GM23338 (cell line): ENCODE measurements at regions not wholly inside any gene's neighbourhood (a gene's known extent, or its start where the extent isn't known, plus 50 kb on each side); places are given as distances from the start of the nearest gene placed in this dataset.
"Not testable (repeated sequence)": the region's sequence is repeated elsewhere in the genome, so short reads cannot be mapped to it uniquely, and the experiment has no call there.

Experiments
- ATAC-seq: fragments of 200-7000 bp; cut with Tn5 transposase; 3 replicates; pipeline ENCODE4 v1.9.1; 2020
- DNase-seq: peaks from one replicate; pipeline ENCODE4 v3.0.0-alpha.2; 2015; ENCODE audit warnings: low spot score
- H2AFZ ChIP-seq: fragments of 200-600 bp; sonication (generic); 2 replicates; pipeline ENCODE4 v1.8.0; 2016; ENCODE audit warnings: antibody characterized with exemption, mild to moderate bottlenecking, moderate library complexity
- H3F3A ChIP-seq: fragments of 200-600 bp; sonication (generic); replicated peaks from 2 replicates; pipeline ENCODE4 v1.8.0; 2017; ENCODE audit warnings: antibody characterized with exemption, mixed run types, low read depth
- H3K27ac ChIP-seq: fragments of 200-600 bp; sonication (generic); 2 replicates; pipeline ENCODE4 v1.6.1; 2016; ENCODE audit warnings: low read depth
- H3K27me3 ChIP-seq: fragments of 200-600 bp; sonication (generic); 2 replicates; pipeline ENCODE4 v1.8.0; 2016; ENCODE audit warnings: mild to moderate bottlenecking, mixed run types, moderate library complexity; ENCODE audit not compliant: insufficient read depth
- H3K36me3 ChIP-seq: fragments of 200-600 bp; sonication (generic); 2 replicates; pipeline ENCODE4 v1.8.0; 2016; ENCODE audit warnings: mild to moderate bottlenecking; ENCODE audit not compliant: insufficient read depth
- H3K4me1 ChIP-seq: fragments of 200-600 bp; sonication (generic); 2 replicates; pipeline ENCODE4 v1.8.0; 2016; ENCODE audit warnings: mild to moderate bottlenecking, moderate library complexity; ENCODE audit not compliant: insufficient read depth
- H3K4me2 ChIP-seq: fragments of 200-600 bp; sonication (generic); 2 replicates; pipeline ENCODE4 v1.7.1; 2017; ENCODE audit warnings: mixed run types
- H3K4me3 ChIP-seq: fragments of 200-600 bp; sonication (generic); 2 replicates; pipeline ENCODE4 v1.6.1; 2016; ENCODE audit warnings: mixed run types
- H3K79me2 ChIP-seq: fragments of 200-600 bp; sonication (generic); replicated peaks from 2 replicates; pipeline ENCODE4 v1.8.0; 2017; ENCODE audit warnings: mild to moderate bottlenecking; ENCODE audit not compliant: insufficient read depth
- H3K9me2 ChIP-seq: fragments of 200-600 bp; sonication (generic); 2 replicates; pipeline ENCODE4 v1.8.0; 2017; ENCODE audit not compliant: insufficient read depth
- H4K20me1 ChIP-seq: fragments of 200-600 bp; sonication (generic); replicated peaks from 2 replicates; pipeline ENCODE4 v1.8.0; 2017; ENCODE audit warnings: mild to moderate bottlenecking; ENCODE audit not compliant: insufficient read depth
- H3K27ac Mint-ChIP-seq: 2 replicates; pipeline ENCODE4 v1.8.0; 2020; ENCODE audit warnings: inconsistent platforms, mild to moderate bottlenecking, moderate library complexity, mixed read lengths
- H3K27me3 Mint-ChIP-seq: 3 replicates; pipeline ENCODE4 v1.8.0; 2022; ENCODE audit warnings: low read depth, mild to moderate bottlenecking, moderate library complexity, mixed read lengths, inconsistent platforms; ENCODE audit not compliant: insufficient read depth, poor library complexity
- H3K36me3 Mint-ChIP-seq: 3 replicates; pipeline ENCODE4 v1.8.0; 2021; ENCODE audit warnings: low read depth, mild to moderate bottlenecking, inconsistent platforms, moderate library complexity, mixed read lengths
- H3K4me1 Mint-ChIP-seq: 3 replicates; pipeline ENCODE4 v1.8.0; 2020; ENCODE audit warnings: mild to moderate bottlenecking, inconsistent platforms, mixed read lengths
- H3K4me3 Mint-ChIP-seq: 3 replicates; pipeline ENCODE4 v1.8.0; 2021; ENCODE audit warnings: moderate library complexity, mild to moderate bottlenecking, inconsistent platforms, mixed read lengths
- H3K9me3 Mint-ChIP-seq: 3 replicates; pipeline ENCODE4 v1.8.0; 2020; ENCODE audit warnings: moderate library complexity, mild to moderate bottlenecking, inconsistent platforms, mixed read lengths
- EZH2 ChIP-seq: fragments of 200-600 bp; sonication (generic); IDR thresholded peaks from one replicate; pipeline ENCODE4 v1.8.0; 2017; ENCODE audit warnings: antibody characterized with exemption, mild to moderate bottlenecking, low read depth; ENCODE audit not compliant: unreplicated experiment
- EZH2phosphoT487 ChIP-seq: fragments of 200-600 bp; sonication (generic); IDR thresholded peaks from one replicate; pipeline ENCODE4 v1.8.1; 2018; ENCODE audit warnings: antibody characterized with exemption; ENCODE audit not compliant: unreplicated experiment
- POLR2AphosphoS5 ChIP-seq: IDR thresholded peaks from 2 replicates; pipeline ENCODE4 v1.6.1; 2016; ENCODE audit warnings: antibody characterized with exemption, low read depth
- STAT1 ChIP-seq: IDR thresholded peaks from one replicate; pipeline ENCODE4 v1.6.1; 2016; ENCODE audit warnings: antibody characterized with exemption; ENCODE audit not compliant: unreplicated experiment
- ZNF114 ChIP-seq: fragments of 250-450 bp; sonication (Bioruptor Pico); IDR thresholded peaks from 2 replicates; pipeline ENCODE4 v1.5.0; 2020; ENCODE audit warnings: mild to moderate bottlenecking, moderate library complexity
- ZNF331 ChIP-seq: fragments of 250-450 bp; sonication (Bioruptor Pico); IDR thresholded peaks from 2 replicates; pipeline ENCODE4 v1.5.0; 2020; ENCODE audit warnings: low read depth, mild to moderate bottlenecking, moderate library complexity
- TF ChIP-seq, protein P1 (sequence below): IDR thresholded peaks from 2 replicates; pipeline ENCODE4 v1.6.1; 2016; ENCODE audit warnings: antibody characterized with exemption
- TF ChIP-seq, protein P2 (sequence below): fragments of 250-450 bp; sonication (Bioruptor Pico); IDR thresholded peaks from 2 replicates; pipeline ENCODE4 v1.5.0; 2020; ENCODE audit warnings: mild to moderate bottlenecking, moderate library complexity

DNA sequence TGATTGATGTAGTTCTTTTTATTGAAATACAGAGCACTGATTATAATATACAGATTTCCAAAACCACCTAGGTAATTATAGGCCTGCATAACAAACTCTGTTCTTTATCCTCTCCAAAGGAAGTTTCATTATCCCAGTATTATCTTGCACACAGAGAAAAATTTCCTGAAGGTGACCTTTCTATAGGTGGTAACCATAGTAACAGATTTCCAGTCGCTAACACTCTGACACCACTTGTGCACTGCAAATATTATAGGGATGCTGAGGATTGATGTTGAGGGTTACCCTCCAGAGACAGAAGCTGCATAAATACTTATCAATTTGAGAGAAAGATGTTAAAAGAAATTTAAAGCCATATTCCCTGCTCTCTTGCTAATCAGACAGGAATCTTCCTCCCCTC lies 274.5 kb upstream of the NRSN1 start:
- Histone ChIP-seq H3K4me3 (no peak overlapping the region), H3K79me2 (no peaks in the 10 kb centered on the region), H3K4me1 (no peaks in the 10 kb centered on the region), H3K36me3 (no peaks in the 10 kb centered on the region), H4K20me1 (no peaks in the 10 kb centered on the region), H3K27ac (no peak overlapping the region), H3K27me3 (no peaks in the 10 kb centered on the region), H3F3A (no peaks in the 10 kb centered on the region), H3K9me2 (no peaks in the 10 kb centered on the region), H3K4me2 (no peak overlapping the region), H2AFZ (no peak overlapping the region)
- Mint-ChIP-seq H3K4me1 (no peaks in the 10 kb centered on the region), H3K36me3 (peaks cover 2% of the 10 kb centered on the region; the same call in 2 of the 3 replicates), H3K4me3 (no peak overlapping the region), H3K27me3 (no peaks in the 10 kb centered on the region), H3K27ac (no peak overlapping the region), H3K9me3 (peaks cover 13% of the 10 kb centered on the region)
- ATAC-seq (no peak), DNase-seq (no peak)
- no peak for TF ChIP-seq POLR2AphosphoS5
- no peak for TF ChIP-seq STAT1
- TF ChIP-seq, protein P1, sequence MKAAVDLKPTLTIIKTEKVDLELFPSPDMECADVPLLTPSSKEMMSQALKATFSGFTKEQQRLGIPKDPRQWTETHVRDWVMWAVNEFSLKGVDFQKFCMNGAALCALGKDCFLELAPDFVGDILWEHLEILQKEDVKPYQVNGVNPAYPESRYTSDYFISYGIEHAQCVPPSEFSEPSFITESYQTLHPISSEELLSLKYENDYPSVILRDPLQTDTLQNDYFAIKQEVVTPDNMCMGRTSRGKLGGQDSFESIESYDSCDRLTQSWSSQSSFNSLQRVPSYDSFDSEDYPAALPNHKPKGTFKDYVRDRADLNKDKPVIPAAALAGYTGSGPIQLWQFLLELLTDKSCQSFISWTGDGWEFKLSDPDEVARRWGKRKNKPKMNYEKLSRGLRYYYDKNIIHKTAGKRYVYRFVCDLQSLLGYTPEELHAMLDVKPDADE: no peak
- no peak for TF ChIP-seq ZNF114 (CRISPR knock-in tag)
- no peak for TF ChIP-seq EZH2phosphoT487
- no peak for TF ChIP-seq ZNF331
- TF ChIP-seq, protein P2, sequence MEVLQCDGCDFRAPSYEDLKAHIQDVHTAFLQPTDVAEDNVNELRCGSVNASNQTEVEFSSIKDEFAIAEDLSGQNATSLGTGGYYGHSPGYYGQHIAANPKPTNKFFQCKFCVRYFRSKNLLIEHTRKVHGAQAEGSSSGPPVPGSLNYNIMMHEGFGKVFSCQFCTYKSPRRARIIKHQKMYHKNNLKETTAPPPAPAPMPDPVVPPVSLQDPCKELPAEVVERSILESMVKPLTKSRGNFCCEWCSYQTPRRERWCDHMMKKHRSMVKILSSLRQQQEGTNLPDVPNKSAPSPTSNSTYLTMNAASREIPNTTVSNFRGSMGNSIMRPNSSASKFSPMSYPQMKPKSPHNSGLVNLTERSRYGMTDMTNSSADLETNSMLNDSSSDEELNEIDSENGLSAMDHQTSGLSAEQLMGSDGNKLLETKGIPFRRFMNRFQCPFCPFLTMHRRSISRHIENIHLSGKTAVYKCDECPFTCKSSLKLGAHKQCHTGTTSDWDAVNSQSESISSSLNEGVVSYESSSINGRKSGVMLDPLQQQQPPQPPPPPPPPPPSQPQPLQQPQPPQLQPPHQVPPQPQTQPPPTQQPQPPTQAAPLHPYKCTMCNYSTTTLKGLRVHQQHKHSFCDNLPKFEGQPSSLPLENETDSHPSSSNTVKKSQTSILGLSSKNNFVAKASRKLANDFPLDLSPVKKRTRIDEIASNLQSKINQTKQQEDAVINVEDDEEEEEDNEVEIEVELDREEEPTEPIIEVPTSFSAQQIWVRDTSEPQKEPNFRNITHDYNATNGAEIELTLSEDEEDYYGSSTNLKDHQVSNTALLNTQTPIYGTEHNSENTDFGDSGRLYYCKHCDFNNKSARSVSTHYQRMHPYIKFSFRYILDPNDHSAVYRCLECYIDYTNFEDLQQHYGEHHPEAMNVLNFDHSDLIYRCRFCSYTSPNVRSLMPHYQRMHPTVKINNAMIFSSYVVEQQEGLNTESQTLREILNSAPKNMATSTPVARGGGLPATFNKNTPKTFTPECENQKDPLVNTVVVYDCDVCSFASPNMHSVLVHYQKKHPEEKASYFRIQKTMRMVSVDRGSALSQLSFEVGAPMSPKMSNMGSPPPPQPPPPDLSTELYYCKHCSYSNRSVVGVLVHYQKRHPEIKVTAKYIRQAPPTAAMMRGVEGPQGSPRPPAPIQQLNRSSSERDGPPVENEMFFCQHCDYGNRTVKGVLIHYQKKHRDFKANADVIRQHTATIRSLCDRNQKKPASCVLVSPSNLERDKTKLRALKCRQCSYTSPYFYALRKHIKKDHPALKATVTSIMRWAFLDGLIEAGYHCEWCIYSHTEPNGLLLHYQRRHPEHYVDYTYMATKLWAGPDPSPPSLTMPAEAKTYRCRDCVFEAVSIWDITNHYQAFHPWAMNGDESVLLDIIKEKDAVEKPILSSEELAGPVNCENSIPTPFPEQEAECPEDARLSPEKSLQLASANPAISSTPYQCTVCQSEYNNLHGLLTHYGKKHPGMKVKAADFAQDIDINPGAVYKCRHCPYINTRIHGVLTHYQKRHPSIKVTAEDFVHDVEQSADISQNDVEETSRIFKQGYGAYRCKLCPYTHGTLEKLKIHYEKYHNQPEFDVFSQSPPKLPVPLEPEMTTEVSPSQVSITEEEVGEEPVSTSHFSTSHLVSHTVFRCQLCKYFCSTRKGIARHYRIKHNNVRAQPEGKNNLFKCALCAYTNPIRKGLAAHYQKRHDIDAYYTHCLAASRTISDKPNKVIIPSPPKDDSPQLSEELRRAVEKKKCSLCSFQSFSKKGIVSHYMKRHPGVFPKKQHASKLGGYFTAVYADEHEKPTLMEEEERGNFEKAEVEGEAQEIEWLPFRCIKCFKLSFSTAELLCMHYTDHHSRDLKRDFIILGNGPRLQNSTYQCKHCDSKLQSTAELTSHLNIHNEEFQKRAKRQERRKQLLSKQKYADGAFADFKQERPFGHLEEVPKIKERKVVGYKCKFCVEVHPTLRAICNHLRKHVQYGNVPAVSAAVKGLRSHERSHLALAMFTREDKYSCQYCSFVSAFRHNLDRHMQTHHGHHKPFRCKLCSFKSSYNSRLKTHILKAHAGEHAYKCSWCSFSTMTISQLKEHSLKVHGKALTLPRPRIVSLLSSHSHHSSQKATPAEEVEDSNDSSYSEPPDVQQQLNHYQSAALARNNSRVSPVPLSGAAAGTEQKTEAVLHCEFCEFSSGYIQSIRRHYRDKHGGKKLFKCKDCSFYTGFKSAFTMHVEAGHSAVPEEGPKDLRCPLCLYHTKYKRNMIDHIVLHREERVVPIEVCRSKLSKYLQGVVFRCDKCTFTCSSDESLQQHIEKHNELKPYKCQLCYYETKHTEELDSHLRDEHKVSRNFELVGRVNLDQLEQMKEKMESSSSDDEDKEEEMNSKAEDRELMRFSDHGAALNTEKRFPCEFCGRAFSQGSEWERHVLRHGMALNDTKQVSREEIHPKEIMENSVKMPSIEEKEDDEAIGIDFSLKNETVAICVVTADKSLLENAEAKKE (CRISPR knock-in tag): no peak
- TF ChIP-seq EZH2: no peak

DNA sequence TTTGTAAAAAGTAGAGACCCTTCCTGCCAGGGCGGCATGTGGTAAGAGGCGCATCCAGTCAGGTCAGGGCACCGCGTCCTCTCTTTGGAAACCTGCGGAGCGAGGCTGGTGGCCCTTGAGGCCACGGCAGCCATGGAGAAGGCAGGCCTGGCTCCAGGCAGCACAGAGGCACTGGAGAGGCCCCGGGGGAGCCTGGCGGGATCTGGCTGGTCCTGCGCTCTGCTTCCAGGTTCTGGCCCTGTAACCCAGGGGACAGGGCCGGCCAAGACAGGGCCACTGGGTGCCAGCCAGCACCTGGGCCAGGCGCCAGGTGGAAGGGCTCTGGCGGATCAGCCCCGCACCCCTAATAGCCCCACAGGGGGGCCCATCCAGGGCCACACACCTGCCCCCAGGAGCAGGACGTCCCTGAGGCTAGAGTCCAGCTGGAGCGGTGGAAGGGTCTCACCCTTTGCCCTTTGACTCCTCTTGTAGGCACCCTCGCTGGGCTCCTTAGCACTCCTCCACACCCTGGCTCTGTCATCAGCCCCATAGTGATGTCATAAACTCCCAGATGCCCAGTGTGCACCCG lies 272.4 kb upstream of the NRSN1 start:
- not testable (repeated sequence) for ATAC-seq, H3K4me3 ChIP-seq, H3K27me3 Mint-ChIP-seq, H3K27ac ChIP-seq, DNase-seq, H2AFZ ChIP-seq, H3K27ac Mint-ChIP-seq, H3K36me3 ChIP-seq, H3K4me1 Mint-ChIP-seq, H3K4me1 ChIP-seq, H4K20me1 ChIP-seq, H3K79me2 ChIP-seq, H3K27me3 ChIP-seq, H3K9me2 ChIP-seq, H3F3A ChIP-seq, H3K4me2 ChIP-seq, H3K4me3 Mint-ChIP-seq, H3K36me3 Mint-ChIP-seq
- peaks cover 13% of the 10 kb centered on the region for H3K9me3 Mint-ChIP-seq
